HEK293T (cell line): ENCODE measurements at regions not wholly inside any gene's neighbourhood (a gene's known extent, or its start where the extent isn't known, plus 50 kb on each side); places are given as distances from the start of the nearest gene placed in this dataset.

Experiments used
- BHLHE40 ChIP-seq: fragments of 450-650 bp; IDR thresholded peaks from 2 replicates; pipeline ENCODE4 v1.6.1; 2016; ENCODE audit warnings: mild to moderate bottlenecking, moderate library complexity, borderline replicate concordance
- CTBP1 ChIP-seq: fragments of 450-650 bp; IDR thresholded peaks from 2 replicates; pipeline ENCODE4 v1.6.1; 2016; ENCODE audit warnings: borderline replicate concordance
- FOXM1 ChIP-seq: fragments of 450-650 bp; IDR thresholded peaks from 2 replicates; pipeline ENCODE4 v1.6.1; 2017; ENCODE audit warnings: mild to moderate bottlenecking, borderline replicate concordance
- SP1 ChIP-seq: fragments of 450-650 bp; IDR thresholded peaks from 2 replicates; pipeline ENCODE4 v1.6.1; 2017

GRCh38 chr14:101363880-101364391 lies 197.4 kb upstream of the DIO3 start:
- TF ChIP-seq FOXM1 (no peak), CTBP1 (no peak), BHLHE40 (no peak), SP1 (no peak)
